Breast epithelium (tissue), 3 donors: ENCODE measurements at regions not wholly inside any gene's neighbourhood (a gene's known extent, or its start where the extent isn't known, plus 50 kb on each side); places are given as distances from the start of the nearest gene placed in this dataset.

Source experiments
- CTCF ChIP-seq, 3 donors: fragments of 450-650 bp; IDR thresholded peaks; one replicate each; pipeline ENCODE4 v1.5.1; 2016 to 2017; ENCODE audit warnings: antibody characterized with exemption in 3 of 3, mild to moderate bottlenecking in 3 of 3, moderate library complexity in 3 of 3
- POLR2A ChIP-seq: fragments of 450-650 bp; IDR thresholded peaks from one replicate; pipeline ENCODE4 v1.6.1; 2016; ENCODE audit warnings: antibody characterized with exemption, mild to moderate bottlenecking, moderate library complexity
- POLR2AphosphoS5 ChIP-seq, 3 donors: sonication (generic); formaldehyde crosslinking; IDR thresholded peaks; one replicate each; pipeline ENCODE4 v1.6.1; 2017; ENCODE audit warnings: antibody characterized with exemption in 3 of 3

GRCh38 chr2:208711598-208711997, 305.0 kb downstream of the PTH2R start:
- TF ChIP-seq CTCF (IDR thresholded peaks at IDR 0.05) (no peak), POLR2A (no peak), POLR2AphosphoS5 (IDR thresholded peaks at IDR 0.05) (no peak)
